Chondrocyte (in vitro differentiated cells): ENCODE measurements at regions not wholly inside any gene's neighbourhood (a gene's known extent, or its start where the extent isn't known, plus 50 kb on each side); places are given as distances from the start of the nearest gene placed in this dataset.

Source experiments
- DNase-seq: peaks from one replicate; pipeline ENCODE4 v3.0.0; 2021; ENCODE audit warnings: mixed read lengths, low spot score
- H3K27ac Mint-ChIP-seq: one replicate; pipeline ENCODE4 v1.8.0; 2021; ENCODE audit warnings: mild to moderate bottlenecking, moderate library complexity, mixed read lengths; ENCODE audit not compliant: unreplicated experiment
- H3K27me3 Mint-ChIP-seq: 2 replicates; pipeline ENCODE4 v1.8.0; 2021; ENCODE audit warnings: low read depth, mixed read lengths
- H3K36me3 Mint-ChIP-seq: 2 replicates; pipeline ENCODE4 v1.8.0; 2021; ENCODE audit warnings: low read depth, mixed read lengths
- H3K4me1 Mint-ChIP-seq: 2 replicates; pipeline ENCODE4 v1.8.0; 2021; ENCODE audit warnings: low read depth, mild to moderate bottlenecking, mixed read lengths
- H3K4me3 Mint-ChIP-seq: one replicate; pipeline ENCODE4 v1.8.0; 2021; ENCODE audit warnings: mild to moderate bottlenecking, moderate library complexity, mixed read lengths; ENCODE audit not compliant: unreplicated experiment
- H3K9me3 Mint-ChIP-seq: 2 replicates; pipeline ENCODE4 v1.8.0; 2021; ENCODE audit warnings: low read depth, mixed read lengths
- CTCF ChIP-seq: fragments of 200-600 bp; sonication (generic); IDR thresholded peaks from 2 replicates; pipeline ENCODE4 v1.5.0; 2021; ENCODE audit warnings: antibody characterized with exemption, mild to moderate bottlenecking, moderate library complexity

- Mint-ChIP-seq H3K9me3 (no peaks in the 10 kb centered on the region), H3K27me3 (peaks cover 20% of the 10 kb centered on the region), H3K4me3 (no peak overlapping the region), H3K27ac (no peak overlapping the region), H3K36me3 (peaks cover 1% of the 10 kb centered on the region), H3K4me1 (peaks cover 7% of the 10 kb centered on the region)
- no peak for TF ChIP-seq CTCF
- DNase-seq = no peak
Observed at GRCh38 chr4:152087335-152087734, 326.5 kb upstream of the GATB start.

GRCh38 chr4:152085657-152086056, 324.9 kb upstream of the GATB start:
- peaks cover 6% of the 10 kb centered on the region for H3K4me1 Mint-ChIP-seq
- no peak for TF ChIP-seq CTCF
- H3K27ac Mint-ChIP-seq = no peak overlapping the region
- peaks cover 1% of the 10 kb centered on the region for H3K36me3 Mint-ChIP-seq
- H3K9me3 Mint-ChIP-seq = no peaks in the 10 kb centered on the region
- DNase-seq = no peak
- H3K4me3 Mint-ChIP-seq = no peak overlapping the region
- peaks cover 20% of the 10 kb centered on the region for H3K27me3 Mint-ChIP-seq

- no peak for TF ChIP-seq CTCF
- no peak overlapping the region for H3K27ac Mint-ChIP-seq
- no peaks in the 10 kb centered on the region for H3K36me3 Mint-ChIP-seq
- H3K4me1 Mint-ChIP-seq = no peaks in the 10 kb centered on the region
- no peaks in the 10 kb centered on the region for H3K9me3 Mint-ChIP-seq
- DNase-seq = no peak
- H3K27me3 Mint-ChIP-seq = peaks cover 17% of the 10 kb centered on the region
- no peak overlapping the region for H3K4me3 Mint-ChIP-seq
Observed at GRCh38 chr4:152083338-152083737, 322.5 kb upstream of the GATB start.

- Mint-ChIP-seq H3K36me3 (no peaks in the 10 kb centered on the region), H3K9me3 (peaks cover 7% of the 10 kb centered on the region), H3K4me3 (no peak overlapping the region)
Observed at GRCh38 chr4:152081024-152081423, 320.2 kb upstream of the GATB start.

GRCh38 chr4:152079543-152080293, 318.9 kb upstream of the GATB start:
- DNase-seq = no peak
- no peak for TF ChIP-seq CTCF
- H3K4me3 Mint-ChIP-seq = no peak overlapping the region
- H3K36me3 Mint-ChIP-seq = no peaks in the 10 kb centered on the region
- no peak overlapping the region for H3K27ac Mint-ChIP-seq
- no peaks in the 10 kb centered on the region for H3K4me1 Mint-ChIP-seq
- peaks cover 17% of the 10 kb centered on the region for H3K27me3 Mint-ChIP-seq
- peaks cover 7% of the 10 kb centered on the region for H3K9me3 Mint-ChIP-seq

More at GRCh38 chr4:152081024-152081423, 320.2 kb upstream of the GATB start:
- Mint-ChIP-seq H3K4me1 (no peaks in the 10 kb centered on the region), H3K27ac (no peak overlapping the region), H3K27me3 (peaks cover 17% of the 10 kb centered on the region)
- no peak for DNase-seq
- TF ChIP-seq CTCF = no peak
